Fibroblast of the conjunctiva (primary cell): ENCODE measurements at regions not wholly inside any gene's neighbourhood (a gene's known extent, or its start where the extent isn't known, plus 50 kb on each side); places are given as distances from the start of the nearest gene placed in this dataset.

Experiments used
- DNase-seq: peaks from one replicate; pipeline ENCODE4 v3.0.0-alpha.2; 2010; ENCODE audit warnings: low read depth

DNA sequence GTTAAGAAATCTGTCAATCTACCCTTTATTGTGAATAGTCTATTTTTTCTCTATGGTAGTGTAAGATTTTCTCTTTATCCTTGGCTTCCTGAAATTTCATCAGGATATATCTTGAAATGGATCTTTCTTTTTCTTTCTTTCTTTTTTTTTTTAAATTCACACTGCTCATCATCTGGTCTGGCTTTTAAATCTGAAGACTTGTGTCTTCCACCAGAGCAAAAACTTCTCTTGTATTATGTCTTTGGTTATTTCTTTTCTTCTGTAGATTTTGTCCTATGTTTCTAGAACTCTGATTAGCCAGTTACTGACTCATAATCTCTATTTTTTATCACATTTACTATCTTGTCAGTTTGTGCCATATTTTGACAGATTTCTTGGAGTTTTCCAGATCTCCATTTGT lies 133.8 kb upstream of the LMO4 start:
- DNase-seq, result no peak

DNA sequence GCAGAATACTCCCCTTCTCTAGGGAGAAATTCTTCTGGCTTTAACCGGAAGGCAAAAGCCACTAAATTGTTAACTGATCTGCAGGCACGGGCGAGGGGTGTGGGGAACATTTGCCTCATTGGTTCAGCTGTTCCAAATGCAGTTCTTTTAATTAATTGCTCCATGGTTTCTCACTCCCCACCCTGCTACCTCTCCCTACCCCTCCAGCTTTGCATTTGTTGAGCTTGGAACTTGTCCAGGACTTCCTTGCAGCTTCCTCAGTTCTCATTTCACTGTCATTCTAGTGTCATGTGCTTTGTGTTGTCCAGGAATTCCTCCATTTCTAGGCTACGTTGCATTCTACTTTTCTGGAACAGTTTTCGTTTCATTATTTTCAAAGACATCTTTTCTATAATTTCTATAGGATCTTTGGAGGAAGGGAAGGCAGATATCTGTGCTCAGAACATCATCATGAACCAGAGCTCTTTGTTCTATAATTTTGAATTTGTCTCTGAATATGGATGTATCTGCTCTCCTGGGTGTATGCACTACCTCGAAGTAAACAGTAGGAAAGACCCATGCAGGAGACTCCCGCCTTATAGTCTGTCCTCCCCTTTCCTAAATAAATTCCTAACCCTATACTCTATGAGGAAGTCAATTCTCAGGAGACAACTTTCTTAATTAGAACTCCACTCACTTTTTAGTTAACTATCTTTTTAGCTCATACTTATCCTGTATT lies 132.4 kb upstream of the LMO4 start:
- no peak for DNase-seq

DNA sequence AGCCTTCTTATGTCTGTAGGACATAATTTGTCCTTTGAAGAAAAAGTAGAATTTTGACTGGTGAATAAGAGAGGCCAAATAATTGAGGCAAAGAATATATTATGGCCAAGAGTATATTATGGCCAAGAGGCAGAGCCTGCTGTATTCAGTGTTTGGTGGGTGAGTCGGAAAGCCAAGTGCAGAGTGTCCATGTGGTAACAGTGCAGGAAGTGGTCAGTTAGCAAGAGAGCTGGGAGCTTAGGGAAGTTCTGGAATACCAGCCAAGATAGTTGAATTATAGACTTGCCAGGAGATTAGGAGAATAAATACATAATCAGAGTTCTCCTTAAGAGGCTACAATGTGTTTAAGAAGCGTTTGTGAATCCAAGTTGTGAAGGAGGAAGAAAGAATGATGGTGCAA lies 131.5 kb upstream of the LMO4 start:
- no peak for DNase-seq

DNA sequence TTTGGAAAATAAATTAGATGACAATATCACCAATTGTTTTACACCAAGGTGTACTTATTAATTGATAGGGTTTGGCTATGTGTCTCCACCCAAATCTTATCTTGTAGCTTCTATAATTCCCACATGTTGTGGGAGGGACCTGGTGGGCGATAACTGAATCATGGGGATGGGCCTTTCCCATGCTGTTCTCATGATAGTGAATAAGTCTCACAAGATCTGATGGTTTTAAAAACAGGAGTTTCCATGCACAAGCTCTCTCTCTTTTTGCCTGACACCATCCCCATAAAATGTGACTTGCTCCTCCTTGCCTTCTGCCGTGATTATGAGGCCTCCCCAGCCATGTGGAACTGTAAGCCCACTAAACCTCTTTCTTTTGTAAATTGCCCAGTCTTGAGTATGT lies 131.0 kb upstream of the LMO4 start:
- DNase-seq, result no peak

DNA sequence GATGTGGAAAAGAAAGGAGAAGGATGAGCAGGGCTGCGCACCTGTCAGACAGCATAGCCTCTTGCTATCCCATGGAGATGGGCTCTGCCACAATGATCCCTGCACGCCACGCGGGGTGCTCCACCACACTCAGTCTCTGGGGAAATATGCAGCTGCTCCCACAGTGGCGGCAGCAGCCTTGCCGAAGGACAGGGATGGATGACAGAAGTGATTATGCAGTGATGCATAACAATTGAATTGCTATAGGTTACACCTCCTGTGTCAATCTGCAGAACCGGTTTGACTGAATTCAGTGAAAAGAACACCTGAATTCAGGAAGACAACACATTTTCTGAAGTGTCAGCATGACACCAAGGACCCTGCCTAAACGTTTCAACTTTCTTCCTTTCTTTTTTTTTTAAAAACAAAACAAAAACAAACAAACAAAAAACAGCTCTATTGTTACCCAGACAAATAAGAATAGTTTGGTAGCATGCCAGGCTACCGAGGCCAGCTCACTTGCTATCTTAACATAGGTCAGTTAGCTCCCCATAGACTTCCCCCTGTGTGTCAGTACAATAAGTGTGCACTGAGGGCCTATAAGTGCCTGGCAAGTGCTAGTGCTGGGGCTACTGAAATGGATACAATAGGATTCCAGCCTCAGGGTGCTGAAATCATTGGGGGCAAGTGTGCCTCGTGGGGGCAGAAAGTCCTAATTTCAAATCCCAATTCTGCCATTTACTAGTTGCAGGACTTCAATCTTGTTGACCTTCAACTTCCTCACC lies 127.6 kb upstream of the LMO4 start:
- DNase-seq, result no peak

DNA sequence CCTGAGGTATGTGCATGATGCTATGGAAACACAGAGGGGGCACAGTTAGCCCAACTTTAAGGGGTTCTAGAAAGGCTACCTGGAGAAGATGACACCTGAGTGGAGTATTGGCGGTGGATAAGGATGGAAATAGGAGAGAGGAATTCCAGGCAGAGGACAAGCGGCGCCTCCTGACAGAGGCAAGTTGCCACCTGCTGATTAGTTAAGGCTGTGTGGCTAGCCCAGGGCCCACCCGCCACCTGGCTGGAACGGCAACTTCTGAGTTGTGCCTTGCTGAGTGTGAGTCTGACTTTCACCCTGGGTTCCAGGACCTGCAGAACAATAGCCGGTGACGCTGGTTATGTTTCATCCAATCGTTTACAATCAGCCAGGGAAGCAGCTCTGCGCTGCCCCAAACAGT lies 126.9 kb upstream of the LMO4 start:
- DNase-seq, result no peak

DNA sequence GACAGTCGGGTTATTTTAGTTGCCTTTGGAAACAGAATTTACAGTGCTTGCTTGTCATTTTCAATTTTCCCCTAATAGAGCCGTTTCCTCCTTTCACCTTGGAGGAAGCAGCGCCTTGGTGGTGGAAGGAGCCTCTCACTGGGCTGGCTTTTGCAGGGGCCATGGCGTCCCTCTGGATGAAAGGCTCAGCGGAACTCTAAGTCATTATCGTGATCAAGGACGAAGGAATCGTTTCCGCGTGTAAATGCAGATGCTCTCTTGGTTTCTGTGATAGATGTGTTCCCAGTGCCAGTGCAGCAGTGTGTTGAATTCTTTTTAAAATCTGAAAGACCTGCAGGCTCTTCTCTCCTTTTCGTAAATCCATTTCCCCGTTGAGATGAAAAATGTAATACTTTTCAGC lies 126.2 kb upstream of the LMO4 start:
- DNase-seq, result no peak

DNA sequence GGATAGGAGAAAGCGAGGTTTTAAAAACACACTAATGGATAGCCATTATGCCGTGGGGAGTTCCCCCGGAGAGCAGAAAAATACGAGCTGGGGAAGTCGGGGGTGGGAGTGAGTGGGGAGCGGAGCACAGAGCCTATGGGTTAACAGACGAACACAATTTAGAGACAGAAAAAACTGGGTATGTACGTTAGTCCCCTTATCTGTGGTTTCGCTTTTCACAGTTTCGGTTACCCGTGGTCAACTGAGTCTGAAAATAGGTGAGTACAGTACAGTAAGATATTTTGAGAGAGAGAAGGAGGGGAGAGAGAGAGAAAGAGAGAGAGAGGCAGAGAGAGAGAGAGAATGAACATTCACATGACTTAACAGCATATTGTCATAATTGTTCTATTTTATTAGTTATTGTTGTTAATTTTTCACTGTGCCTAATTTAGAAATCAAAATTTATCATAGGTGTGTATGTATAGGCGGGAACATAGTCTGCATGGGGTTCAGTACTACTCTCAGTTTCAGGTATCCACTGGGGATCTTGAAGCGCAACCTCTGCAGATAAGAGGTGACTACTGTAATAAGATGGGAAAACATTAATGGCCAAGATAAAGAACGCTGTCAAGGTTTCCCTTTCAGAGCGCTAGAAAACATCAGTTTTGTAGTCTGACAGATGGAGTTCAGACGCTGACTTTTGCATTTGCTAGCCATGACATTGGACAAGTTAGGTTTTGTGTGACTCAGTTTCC lies 125.6 kb upstream of the LMO4 start:
- no peak for DNase-seq

DNA sequence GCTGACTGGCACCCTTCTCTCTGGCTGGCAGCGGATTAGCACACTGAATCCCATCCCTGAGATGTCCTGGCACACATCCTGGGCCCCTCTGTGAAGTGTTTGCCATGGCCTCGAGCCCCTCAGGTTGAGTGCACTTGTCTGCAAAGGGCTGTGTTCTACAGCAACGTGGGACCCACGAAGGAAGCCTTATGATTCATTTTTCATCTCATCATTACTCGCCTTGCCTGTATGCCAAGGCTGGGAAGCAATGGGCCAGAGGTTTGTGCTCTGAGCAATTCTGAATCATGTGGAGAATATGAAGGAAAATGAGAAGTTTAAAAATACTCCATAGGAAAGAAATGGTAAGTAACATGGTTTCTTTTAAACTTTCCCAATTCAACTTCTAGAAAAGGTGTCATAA lies 124.8 kb upstream of the LMO4 start:
- no peak for DNase-seq

DNA sequence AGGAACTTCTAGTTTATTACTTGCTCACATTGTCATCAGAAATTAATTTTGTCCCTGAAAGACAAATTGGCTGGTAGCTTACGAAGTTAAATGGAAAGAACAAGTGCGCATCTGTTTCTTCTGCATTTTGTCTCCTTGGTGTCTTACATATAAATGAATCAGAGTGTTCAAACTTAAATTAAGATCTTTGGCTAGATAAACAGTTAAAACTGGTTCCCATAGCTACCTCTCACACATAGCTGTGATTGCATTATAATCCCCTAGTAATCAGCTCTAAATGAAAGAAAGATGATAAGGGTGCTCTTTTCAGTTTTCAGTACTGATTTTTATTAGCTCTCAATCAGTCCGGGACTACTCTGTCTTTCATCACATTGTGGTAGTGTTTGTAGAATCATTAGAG lies 124.2 kb upstream of the LMO4 start:
- no peak for DNase-seq

DNA sequence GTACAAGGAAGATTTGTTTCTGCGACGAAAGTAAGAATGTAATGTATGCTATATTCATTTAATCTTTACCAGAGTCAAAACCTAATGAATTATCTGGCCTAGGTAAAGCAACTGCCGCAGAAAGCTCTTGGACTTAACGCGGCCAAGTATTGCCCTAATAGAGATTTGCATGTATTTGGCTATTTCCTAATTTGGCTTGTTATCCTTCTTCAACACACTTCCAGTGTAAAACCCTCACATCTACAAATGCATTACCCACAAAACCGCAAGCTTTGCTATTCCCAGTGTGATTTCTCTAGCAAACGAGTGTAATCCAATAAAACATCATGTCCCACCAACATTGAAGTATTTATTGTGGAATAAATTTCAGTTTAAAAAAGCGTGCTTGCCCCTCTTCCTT lies 123.8 kb upstream of the LMO4 start:
- no peak for DNase-seq

DNA sequence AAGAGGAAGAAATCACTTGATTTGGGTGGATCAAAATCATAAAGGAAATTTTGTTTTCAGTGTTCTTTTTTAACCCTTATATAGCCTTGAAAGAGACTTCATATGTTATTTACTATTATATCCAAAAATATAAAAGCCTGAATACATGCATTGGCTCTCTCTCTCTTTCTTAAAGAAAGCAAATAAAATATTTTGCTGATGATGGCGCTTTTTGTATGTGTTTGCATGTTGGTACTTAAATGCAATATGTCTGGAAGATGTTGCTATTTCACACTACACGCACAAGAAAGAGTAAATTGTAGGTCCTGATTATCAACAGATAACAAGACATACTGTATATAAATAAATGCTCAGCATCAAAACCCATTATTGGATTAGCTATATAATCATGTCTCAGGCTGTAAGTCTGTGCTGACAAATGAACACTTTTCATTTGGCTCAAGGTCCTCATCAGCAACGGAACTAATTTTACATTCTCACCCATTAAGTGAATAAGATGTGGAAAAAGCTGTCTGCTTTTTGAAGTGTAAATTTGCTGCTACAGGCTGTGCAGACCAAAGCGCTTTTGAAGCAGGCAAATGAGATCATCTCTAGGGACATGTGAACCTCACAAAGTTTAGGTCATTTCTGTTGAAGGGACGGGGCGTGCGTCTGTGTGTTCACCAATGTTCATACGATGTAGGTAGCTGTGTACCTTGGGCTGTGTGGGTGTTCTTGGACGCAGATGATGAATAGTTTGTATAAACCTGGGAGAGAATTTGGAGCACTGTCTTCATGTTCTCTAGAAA lies 122.4 kb upstream of the LMO4 start:
- no peak for DNase-seq

DNA sequence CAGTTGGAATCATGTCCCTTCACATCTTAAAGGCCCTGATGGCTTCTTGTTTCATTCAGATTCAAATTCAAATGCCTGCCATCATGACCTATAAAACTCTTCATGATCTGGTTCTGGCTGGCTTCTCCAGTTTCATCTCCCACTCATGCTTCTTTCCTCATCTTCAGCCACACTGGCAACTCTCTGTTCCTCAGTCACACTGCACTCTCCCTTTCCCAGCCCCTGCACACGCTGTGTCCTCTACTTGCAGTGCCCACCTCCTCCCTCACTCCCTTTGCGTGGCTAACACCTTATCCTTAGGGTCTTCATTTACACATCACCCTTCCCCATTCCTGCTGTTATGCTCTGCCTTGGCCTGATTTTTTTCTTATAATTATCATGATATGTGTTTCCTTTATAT lies 120.6 kb upstream of the LMO4 start:
- DNase-seq, result no peak

DNA sequence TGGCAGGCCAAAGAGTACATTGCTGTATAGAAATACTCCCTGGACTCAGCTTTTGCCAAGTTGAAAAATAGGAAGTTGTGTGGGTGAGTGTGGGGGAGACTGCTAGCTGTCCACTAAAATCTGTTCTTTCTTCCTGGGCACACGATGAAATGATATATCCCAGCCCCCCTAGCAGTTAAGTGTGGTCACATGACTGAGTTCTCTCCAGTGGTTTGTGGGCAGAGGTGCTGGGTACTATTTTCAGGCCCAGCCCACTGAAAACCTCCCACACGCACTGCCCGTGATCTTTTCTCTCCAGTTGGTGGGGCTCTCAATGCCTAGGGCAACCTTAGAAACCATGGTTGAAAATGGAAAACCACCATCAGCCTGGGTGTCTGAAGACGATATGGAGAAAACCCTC lies 119.7 kb upstream of the LMO4 start:
- DNase-seq, result no peak

DNA sequence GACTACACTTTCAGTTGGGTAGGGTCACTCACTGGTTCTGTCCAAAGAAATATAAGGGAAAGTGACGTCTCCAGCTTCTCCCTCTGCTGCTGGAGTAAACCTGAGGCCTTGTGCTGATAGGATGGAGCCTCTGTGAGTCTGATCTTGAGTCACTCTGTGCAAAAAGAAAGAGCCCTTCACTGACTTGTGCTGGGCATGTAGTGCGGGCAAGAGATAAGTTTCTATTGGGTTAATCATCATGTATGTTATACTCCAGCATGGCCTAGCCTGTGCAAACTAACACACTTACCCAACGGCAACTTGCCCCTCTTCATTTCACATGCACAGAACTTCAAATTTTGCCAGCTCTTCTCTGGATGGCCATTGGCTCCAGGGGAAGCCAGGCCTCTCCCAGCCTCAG lies 118.5 kb upstream of the LMO4 start:
- DNase-seq, result no peak

DNA sequence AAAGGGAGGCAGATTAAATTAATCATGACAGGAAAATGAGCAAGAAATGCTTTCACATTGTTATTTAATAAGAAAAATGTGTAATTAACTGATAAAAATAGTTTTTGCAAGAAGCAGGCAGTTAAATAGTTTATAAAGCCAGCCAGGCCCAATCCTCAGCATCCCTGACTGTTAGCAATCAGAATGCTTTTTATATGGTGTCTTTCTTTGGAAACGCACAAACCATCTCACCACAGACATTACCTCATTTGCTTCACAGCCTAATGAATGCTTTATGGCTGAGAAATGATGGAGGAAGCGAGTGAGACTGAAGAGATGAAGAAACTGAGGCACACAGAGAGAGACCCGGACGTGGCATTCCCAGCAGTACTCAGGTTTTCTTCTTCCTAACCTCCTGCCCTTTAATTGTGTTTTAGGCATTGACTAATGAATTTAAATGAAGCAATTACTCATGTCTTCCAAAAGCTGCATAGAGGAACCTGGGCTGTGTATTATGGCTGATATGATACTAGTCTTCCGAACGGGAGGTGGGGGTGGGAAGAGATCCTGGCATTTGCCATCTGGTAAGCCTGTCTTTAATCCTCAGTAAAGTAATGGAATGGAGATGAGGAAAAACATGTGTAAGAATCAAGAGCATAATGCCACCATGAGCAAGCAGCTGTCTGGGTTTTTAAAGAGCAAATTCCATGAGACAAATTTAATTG lies 116.1 kb upstream of the LMO4 start:
- DNase-seq, result no peak

DNA sequence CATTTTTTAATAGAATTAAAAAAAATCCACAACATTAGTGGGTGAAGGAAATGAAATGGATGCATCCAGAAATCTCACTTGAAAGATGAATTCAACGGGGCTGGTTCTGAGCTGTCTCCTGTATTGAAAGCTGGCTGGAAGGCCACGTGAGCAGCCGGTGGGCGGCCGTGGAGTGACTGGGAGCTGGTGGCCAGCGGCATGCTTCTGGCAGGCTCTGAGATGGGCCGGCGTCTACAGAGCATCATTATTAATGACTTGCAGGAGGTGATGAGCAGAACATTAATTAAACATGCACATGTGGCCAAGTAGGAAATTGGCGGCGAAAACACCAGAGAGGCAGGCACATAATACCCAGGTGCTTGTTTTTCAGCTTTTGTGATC lies 115.6 kb upstream of the LMO4 start:
- DNase-seq, result no peak

DNA sequence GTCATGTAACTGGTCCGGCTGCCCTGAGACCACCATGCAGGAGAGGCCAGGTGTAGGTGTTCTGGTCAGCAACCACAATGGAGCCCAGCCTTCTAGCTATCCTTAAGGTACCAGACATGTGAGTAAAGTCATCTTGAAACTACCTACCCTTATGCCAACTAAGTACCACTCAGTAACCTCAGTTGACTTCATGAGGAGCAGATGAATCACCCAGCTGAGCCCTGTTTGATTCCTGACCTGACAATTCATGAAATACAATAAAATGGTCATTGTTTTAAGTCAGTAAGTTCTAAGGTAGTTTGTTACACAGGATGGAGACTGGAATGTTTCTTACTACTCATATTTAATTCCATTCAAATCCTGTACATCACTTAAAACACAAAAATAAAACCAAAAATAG lies 113.1 kb upstream of the LMO4 start:
- no peak for DNase-seq

DNA sequence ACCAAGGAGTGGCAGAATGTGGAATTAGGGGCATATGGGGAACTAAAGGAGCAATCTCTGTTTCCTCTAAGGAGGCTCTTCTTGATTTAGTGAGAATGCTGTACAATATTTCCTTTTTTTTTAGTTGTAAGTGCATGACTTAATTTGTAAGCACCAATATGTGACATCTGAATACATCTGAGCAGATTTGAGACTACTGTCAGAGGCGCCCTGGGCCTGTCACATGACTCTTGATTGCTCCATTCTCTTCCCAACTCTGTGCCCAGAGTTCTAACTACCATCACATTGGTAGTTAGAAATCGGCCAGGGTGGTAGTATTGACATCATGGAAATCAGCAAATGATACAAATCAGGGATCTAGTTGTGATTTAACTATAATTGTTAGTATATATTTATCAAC lies 110.1 kb upstream of the LMO4 start:
- DNase-seq, result no peak

DNA sequence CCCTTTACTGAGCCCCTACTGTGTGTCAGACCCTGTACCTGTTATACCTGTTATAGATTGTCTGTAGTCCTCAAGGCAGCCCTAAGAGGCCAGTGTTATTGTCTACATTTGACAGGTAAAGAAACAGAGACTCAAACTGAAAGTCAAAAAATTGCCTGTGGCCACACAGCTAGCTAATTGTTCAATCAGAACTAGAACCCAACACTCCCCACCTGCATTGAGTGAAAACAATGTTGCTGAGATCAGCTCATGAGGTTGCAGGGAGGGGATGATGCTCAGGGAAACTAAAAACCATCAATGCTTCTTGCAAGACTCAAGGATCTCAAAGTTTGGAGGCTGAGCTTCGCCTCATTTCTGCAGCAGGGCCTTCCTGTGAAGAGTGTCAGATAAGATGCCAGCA lies 109.5 kb upstream of the LMO4 start:
- no peak for DNase-seq

DNA sequence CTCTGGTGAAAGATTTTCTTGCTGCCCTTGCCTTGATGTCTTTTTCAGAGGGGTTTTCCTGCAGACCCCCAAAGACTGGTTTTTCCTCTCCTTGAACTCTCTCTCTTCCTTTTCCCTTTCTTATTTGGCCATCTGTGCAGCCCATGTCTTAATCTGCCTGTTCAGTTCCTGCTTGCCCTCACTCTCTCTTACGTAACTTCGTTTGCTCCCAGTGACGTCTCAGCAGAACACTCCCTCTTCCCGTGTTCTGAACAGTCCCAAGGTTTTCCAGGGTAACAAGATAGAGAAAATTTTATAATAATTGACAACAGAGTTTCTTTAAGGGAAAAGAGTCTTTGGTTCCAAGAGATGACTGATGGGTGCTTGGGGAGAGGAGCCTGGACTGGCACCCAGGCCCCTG lies 109.1 kb upstream of the LMO4 start:
- DNase-seq, result no peak

DNA sequence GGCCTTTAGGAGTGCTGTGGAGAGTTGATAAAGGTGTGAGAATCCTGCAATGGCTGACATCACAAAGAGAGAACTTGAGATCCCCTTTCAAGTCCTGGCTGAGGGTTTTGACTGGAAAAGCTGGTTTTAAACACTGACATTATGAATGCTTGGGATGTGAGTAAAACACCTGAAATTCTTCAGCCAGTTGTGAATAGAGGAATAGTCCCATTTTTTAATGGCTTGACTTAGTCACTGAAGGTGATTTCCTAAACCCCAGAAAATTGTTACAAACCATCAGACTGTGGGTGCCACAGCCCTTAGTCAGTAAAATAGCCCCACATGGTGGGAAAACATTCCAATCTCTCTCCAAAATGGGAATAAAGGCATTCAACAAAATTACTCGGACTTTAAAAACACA lies 107.7 kb upstream of the LMO4 start:
- DNase-seq, result no peak
